ENCODE measurements at regions not wholly inside any gene's neighbourhood (a gene's known extent, or its start where the extent isn't known, plus 50 kb on each side); places are given as distances from the start of the nearest gene placed in this dataset.
"Not testable (repeated sequence)": the region's sequence is repeated elsewhere in the genome, so short reads cannot be mapped to it uniquely, and the experiment has no call there.

GRCh38 chr6:134622382-134623173 lies 304.7 kb upstream of the SGK1 start:
- ChIA-PET POLR2A (no interaction called here), CTCF (interaction anchor here (0.8 to 7.5 kb wide), 6 partner anchors 13 to 448 kb away, joined by 3 to 39 read pairs (median 11); no protein-coding TSS in a partner anchor)
- DNase-seq (ENCODE audit: extremely low spot score), result no peak
- TF ChIP-seq, protein P1, sequence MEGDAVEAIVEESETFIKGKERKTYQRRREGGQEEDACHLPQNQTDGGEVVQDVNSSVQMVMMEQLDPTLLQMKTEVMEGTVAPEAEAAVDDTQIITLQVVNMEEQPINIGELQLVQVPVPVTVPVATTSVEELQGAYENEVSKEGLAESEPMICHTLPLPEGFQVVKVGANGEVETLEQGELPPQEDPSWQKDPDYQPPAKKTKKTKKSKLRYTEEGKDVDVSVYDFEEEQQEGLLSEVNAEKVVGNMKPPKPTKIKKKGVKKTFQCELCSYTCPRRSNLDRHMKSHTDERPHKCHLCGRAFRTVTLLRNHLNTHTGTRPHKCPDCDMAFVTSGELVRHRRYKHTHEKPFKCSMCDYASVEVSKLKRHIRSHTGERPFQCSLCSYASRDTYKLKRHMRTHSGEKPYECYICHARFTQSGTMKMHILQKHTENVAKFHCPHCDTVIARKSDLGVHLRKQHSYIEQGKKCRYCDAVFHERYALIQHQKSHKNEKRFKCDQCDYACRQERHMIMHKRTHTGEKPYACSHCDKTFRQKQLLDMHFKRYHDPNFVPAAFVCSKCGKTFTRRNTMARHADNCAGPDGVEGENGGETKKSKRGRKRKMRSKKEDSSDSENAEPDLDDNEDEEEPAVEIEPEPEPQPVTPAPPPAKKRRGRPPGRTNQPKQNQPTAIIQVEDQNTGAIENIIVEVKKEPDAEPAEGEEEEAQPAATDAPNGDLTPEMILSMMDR (IDR thresholded peaks at IDR 0.05; ENCODE audit: control extremely low read depth, extremely low read depth, low read depth, missing control alignments), result no peak

DNA sequence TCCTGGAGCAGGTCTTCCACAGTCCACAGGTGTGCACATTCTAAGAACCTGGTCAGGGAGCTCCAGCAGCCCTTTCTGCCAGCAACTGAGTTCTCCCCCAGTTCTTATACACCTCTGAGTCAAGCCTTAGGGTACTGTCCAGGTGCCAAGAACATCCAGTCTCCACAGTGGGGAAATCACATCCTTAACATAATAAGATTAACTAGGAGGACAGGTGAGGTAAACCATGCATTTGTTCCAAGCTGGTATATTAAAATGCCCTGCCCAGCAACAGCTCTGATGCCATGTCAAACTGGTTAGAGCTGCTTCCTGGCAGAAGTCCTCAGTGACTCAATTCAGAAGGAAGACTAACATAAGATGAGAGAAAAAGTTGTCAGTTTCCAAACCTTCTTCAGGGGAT lies 303.9 kb upstream of the SGK1 start:
- POLR2A ChIA-PET, result no interaction called here
- TF ChIP-seq, protein P1 (IDR thresholded peaks at IDR 0.05; ENCODE audit: control extremely low read depth, extremely low read depth, low read depth, missing control alignments), result no peak
- DNase-seq (ENCODE audit: extremely low spot score), result no peak
- CTCF ChIA-PET, result interaction anchor here (0.8 to 7.5 kb wide), 5 partner anchors 12 to 448 kb away, joined by 3 to 39 read pairs (median 10); no protein-coding TSS in a partner anchor

GRCh38 chr6:134619789-134620188 lies 301.9 kb upstream of the SGK1 start:
- ChIA-PET POLR2A (no interaction called here), CTCF (interaction anchor here (0.8 to 7.5 kb wide), 6 partner anchors 10 to 696 kb away, joined by 3 to 39 read pairs (median 7); no protein-coding TSS in a partner anchor)
- no peak for DNase-seq (ENCODE audit: extremely low spot score)
- TF ChIP-seq, protein P1 (IDR thresholded peaks at IDR 0.05; ENCODE audit: control extremely low read depth, extremely low read depth, low read depth, missing control alignments), result no peak

GRCh38 chr6:134619077-134619476 lies 301.2 kb upstream of the SGK1 start:
- ChIA-PET POLR2A (no interaction called here), CTCF (interaction anchor here (1.3 to 7.5 kb wide), 4 partner anchors 9 to 462 kb away, joined by 4 to 39 read pairs (median 14); no protein-coding TSS in a partner anchor)
- TF ChIP-seq, protein P1 (IDR thresholded peaks at IDR 0.05; ENCODE audit: control extremely low read depth, extremely low read depth, low read depth, missing control alignments), result no peak
- no peak for DNase-seq (ENCODE audit: extremely low spot score)

- TF ChIP-seq, protein P1 (IDR thresholded peaks at IDR 0.05; ENCODE audit: control extremely low read depth, extremely low read depth, low read depth, missing control alignments), result no peak
- no peak for DNase-seq (ENCODE audit: extremely low spot score)
- ChIA-PET POLR2A (no interaction called here), CTCF (interaction anchor here (0.9 kb wide), 1 partner anchor 26 kb away, joined by 6 read pairs; no protein-coding TSS in a partner anchor)
Observed at GRCh38 chr6:134614606-134615485, 296.9 kb upstream of the SGK1 start.

- POLR2A ChIA-PET; DNase-seq (ENCODE audit: extremely low spot score); CTCF ChIA-PET: not testable (repeated sequence)
Observed at GRCh38 chr6:134612128-134612527, 294.2 kb upstream of the SGK1 start.
